ENCODE measurements at regions not wholly inside any gene's neighbourhood (a gene's known extent, or its start where the extent isn't known, plus 50 kb on each side); places are given as distances from the start of the nearest gene placed in this dataset.

DNA sequence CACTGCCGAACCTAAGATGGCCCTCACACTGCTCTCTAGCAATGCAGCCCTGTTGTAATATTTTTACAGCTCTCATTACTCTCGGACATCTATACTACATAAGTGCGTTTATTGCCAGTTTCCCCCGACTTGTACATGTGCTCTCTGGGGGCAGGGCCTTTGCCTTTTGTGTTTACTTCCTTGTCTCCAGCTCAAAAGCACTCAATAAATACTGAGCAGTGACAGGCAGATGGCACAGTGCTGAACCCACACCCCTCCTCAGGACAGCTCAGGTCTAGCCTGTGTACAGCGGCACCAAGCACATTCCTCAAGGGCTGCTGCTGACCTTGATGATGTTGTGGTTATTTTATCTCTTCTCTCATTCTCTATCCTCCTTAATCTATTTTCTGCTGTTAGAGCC is 68.0 kb upstream of the ELMO1 start:
- Histone ChIP-seq H3K27me3 (ENCODE audit: insufficient read depth, low read depth, severe bottlenecking) (no peaks in the 10 kb centered on the region), H3K4me3 (ENCODE audit: low read depth, low read length) (no peak overlapping the region), H3K9me3 (ENCODE audit: severe bottlenecking) (no peaks in the 10 kb centered on the region), H3K36me3 (no peaks in the 10 kb centered on the region), H3K27ac (no peak overlapping the region)
- TF ChIP-seq CTCF (IDR thresholded peaks at IDR 0.05; ENCODE audit: low read depth, low read length) = no peak
- peak; percentile 25 for DNase-seq

DNA sequence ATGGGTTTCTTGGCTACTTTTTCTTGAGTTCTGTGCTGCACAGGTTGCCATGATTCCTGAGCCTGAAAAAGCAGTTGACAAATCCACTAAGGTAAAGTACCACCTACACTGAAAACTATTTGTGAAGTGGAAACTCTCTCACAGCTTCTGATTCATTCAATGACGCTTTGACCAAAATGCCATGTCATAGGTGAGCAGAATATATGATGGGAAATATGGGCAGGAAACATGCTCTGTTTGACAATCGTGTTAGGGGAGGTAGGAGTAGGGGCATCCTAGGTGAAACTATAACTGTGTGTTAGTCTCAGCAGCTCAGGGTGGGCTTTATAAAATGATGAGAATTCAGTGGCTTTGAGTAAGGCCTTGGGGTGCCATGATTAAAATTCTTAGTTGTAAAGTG is 69.6 kb upstream of the ELMO1 start:
- Histone ChIP-seq H3K27me3 (ENCODE audit: insufficient read depth, low read depth, severe bottlenecking) (no peaks in the 10 kb centered on the region), H3K4me3 (ENCODE audit: low read depth, low read length) (no peak overlapping the region), H3K27ac (no peak overlapping the region), H3K36me3 (no peaks in the 10 kb centered on the region), H3K9me3 (ENCODE audit: severe bottlenecking) (no peaks in the 10 kb centered on the region)
- DNase-seq = no peak
- TF ChIP-seq CTCF (IDR thresholded peaks at IDR 0.05; ENCODE audit: low read depth, low read length) = no peak

DNA sequence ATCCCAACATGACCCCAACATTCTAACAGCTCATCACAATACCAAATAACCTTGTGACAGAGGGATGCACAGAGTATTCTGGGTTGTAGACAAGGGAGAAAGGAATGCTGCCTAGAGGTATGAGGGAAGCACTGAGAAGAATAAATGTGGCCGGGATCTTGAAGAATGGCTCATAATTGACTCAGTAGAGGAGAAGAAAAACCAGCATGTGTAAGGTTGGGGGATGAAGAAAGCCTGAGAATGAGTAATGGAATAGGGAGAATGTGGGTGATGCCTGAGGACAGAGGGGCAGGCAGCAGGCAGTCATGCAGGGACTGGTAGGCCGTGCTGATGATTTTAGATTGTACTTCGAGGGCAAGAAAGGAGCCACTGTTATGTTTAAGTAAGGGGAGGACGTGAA is 75.4 kb upstream of the ELMO1 start:
- no peaks in the 10 kb centered on the region for H3K9me3 ChIP-seq (ENCODE audit: severe bottlenecking)
- H3K27me3 ChIP-seq (ENCODE audit: insufficient read depth, low read depth, severe bottlenecking) = no peaks in the 10 kb centered on the region
- H3K4me3 ChIP-seq (ENCODE audit: low read depth, low read length) = no peak overlapping the region
- no peak overlapping the region for H3K27ac ChIP-seq
- TF ChIP-seq CTCF (IDR thresholded peaks at IDR 0.05; ENCODE audit: low read depth, low read length) = no peak
- H3K36me3 ChIP-seq = no peaks in the 10 kb centered on the region
- DNase-seq = no peak

DNA sequence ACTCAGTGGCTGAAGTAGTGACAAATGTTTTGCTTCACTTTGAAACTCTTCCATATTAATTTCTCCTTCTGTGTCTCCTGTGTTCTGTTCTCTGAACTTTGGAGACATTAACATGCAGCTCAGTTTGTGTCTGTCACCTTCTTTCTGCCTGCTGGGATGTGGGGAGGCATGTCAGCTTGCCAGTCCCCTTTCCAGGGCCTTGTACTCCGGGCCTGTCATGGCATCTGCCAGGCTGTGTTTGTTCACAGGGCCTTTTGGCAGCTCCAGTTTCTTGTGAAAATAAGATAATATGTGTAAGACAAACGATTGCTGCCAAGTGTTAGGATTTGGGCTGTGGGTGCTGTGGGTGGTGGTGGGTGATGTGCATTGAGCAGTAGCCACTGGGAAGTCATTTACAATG is 76.1 kb upstream of the ELMO1 start:
- no peak for TF ChIP-seq CTCF (IDR thresholded peaks at IDR 0.05; ENCODE audit: low read depth, low read length)
- H3K9me3 ChIP-seq (ENCODE audit: severe bottlenecking) = no peaks in the 10 kb centered on the region
- no peaks in the 10 kb centered on the region for H3K27me3 ChIP-seq (ENCODE audit: insufficient read depth, low read depth, severe bottlenecking)
- no peak overlapping the region for H3K4me3 ChIP-seq (ENCODE audit: low read depth, low read length)
- no peaks in the 10 kb centered on the region for H3K36me3 ChIP-seq
- no peak for DNase-seq
- no peak overlapping the region for H3K27ac ChIP-seq

DNA sequence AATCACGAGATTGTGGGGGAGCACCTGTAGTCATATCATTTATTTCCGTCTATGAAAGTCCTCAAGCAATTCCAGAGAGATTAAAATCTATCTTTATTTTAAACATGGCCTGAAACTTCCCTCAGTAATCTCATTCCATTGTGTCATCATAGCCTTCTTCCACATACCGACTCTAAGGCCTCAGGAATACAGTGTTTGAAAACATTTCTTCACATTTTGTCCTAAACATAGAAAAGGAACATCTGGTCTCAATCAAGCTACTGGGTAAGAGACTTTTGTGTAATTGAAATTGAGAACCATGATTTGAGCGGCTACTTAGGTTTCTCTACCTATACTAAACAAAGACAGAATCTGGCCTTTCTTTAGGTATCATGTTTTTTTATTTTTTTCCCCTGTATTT is 78.0 kb upstream of the ELMO1 start:
- Histone ChIP-seq H3K36me3 (no peaks in the 10 kb centered on the region), H3K9me3 (ENCODE audit: severe bottlenecking) (no peaks in the 10 kb centered on the region), H3K4me3 (ENCODE audit: low read depth, low read length) (no peak overlapping the region), H3K27me3 (ENCODE audit: insufficient read depth, low read depth, severe bottlenecking) (no peaks in the 10 kb centered on the region), H3K27ac (no peak overlapping the region)
- no peak for DNase-seq
- TF ChIP-seq CTCF (IDR thresholded peaks at IDR 0.05; ENCODE audit: low read depth, low read length) = no peak

- H3K9me3 ChIP-seq (ENCODE audit: severe bottlenecking) = no peaks in the 10 kb centered on the region
- no peaks in the 10 kb centered on the region for H3K36me3 ChIP-seq
- no peaks in the 10 kb centered on the region for H3K27me3 ChIP-seq (ENCODE audit: insufficient read depth, low read depth, severe bottlenecking)
- DNase-seq = no peak
- H3K27ac ChIP-seq = no peak overlapping the region
- H3K4me3 ChIP-seq (ENCODE audit: low read depth, low read length) = no peak overlapping the region
- TF ChIP-seq CTCF (IDR thresholded peaks at IDR 0.05; ENCODE audit: low read depth, low read length) = no peak
Measured at GRCh38 chr7:37527109-37527508, 78.4 kb upstream of the ELMO1 start.
